HepG2 (cell line): ENCODE measurements at regions not wholly inside any gene's neighbourhood (a gene's known extent, or its start where the extent isn't known, plus 50 kb on each side); places are given as distances from the start of the nearest gene placed in this dataset.
A peak's percentile ranks its signal among the peaks of the same experiment; 100 is the strongest.

Experiments used
- ARID2 ChIP-seq: sonication (generic); formaldehyde crosslinking; IDR thresholded peaks from 2 replicates; pipeline ENCODE4 v1.8.1; 2022; ENCODE audit warnings: mild to moderate bottlenecking, missing genetic modification reagents, borderline replicate concordance
- GATA4 ChIP-seq: sonication (generic); IDR thresholded peaks from 2 replicates; pipeline ENCODE4 v1.6.1; 2016; ENCODE audit warnings: antibody characterized with exemption, low read depth, borderline replicate concordance
- HNF1A ChIP-seq, 2 experiments: sonication (generic) in 1 of 2; formaldehyde crosslinking in 1 of 2; IDR thresholded peaks; 2 replicates each; pipeline versions ENCODE4 v1.4.0 to v1.6.1; 2016 to 2020; ENCODE audit warnings: borderline replicate concordance in 1 of 2, low read depth in 1 of 2, mild to moderate bottlenecking in 1 of 2, missing genetic modification reagents in 1 of 2
- HNF4G ChIP-seq, 2 experiments: sonication (generic) in 1 of 2; formaldehyde crosslinking in 1 of 2; IDR thresholded peaks; 2 replicates each; pipeline versions ENCODE4 v1.4.0 to v1.6.1; 2011 to 2020; ENCODE audit warnings: borderline replicate concordance in 2 of 2, low read depth in 2 of 2, mild to moderate bottlenecking in 2 of 2, low read length in 1 of 2, missing genetic modification reagents in 1 of 2, moderate library complexity in 1 of 2
- NCOA2 ChIP-seq: sonication (generic); formaldehyde crosslinking; IDR thresholded peaks from 2 replicates; pipeline ENCODE4 v1.8.0; 2022; ENCODE audit warnings: inconsistent platforms
- RCOR2 ChIP-seq: IDR thresholded peaks from 2 replicates; pipeline ENCODE4 v1.6.1; 2016; ENCODE audit warnings: missing biosample characterization, missing genetic modification reagents
- RFX3 ChIP-seq: IDR thresholded peaks from 2 replicates; pipeline ENCODE4 v1.6.1; 2016; ENCODE audit warnings: missing biosample characterization, missing genetic modification reagents
- SIX1 ChIP-seq: sonication (generic); formaldehyde crosslinking; IDR thresholded peaks from 2 replicates; pipeline ENCODE4 v1.4.0; 2020; ENCODE audit warnings: missing genetic modification reagents, borderline replicate concordance
- SIX4 ChIP-seq: sonication (generic); formaldehyde crosslinking; IDR thresholded peaks from 2 replicates; pipeline ENCODE4 v1.4.0; 2020; ENCODE audit warnings: missing genetic modification reagents
- SOX5 ChIP-seq: IDR thresholded peaks from 2 replicates; pipeline ENCODE4 v1.6.1; 2016; ENCODE audit warnings: borderline replicate concordance
- ZZZ3 ChIP-seq: sonication (generic); formaldehyde crosslinking; IDR thresholded peaks from 2 replicates; pipeline ENCODE4 v1.4.0; 2020; ENCODE audit warnings: missing genetic modification reagents, mild to moderate bottlenecking, borderline replicate concordance
- TF ChIP-seq, protein P1 (sequence below): sonication (generic); formaldehyde crosslinking; IDR thresholded peaks from 2 replicates; pipeline ENCODE4 v1.4.0; 2020; ENCODE audit warnings: missing genetic modification reagents
- TF ChIP-seq, protein P2 (sequence below): IDR thresholded peaks from 2 replicates; pipeline ENCODE4 v1.6.1; 2016; ENCODE audit warnings: low read depth
- TF ChIP-seq, protein P3 (sequence below): sonication (generic); formaldehyde crosslinking; IDR thresholded peaks from 2 replicates; pipeline ENCODE4 v1.4.0; 2020; ENCODE audit warnings: missing genetic modification reagents
- TF ChIP-seq, protein P4 (sequence below): IDR thresholded peaks from 2 replicates; pipeline ENCODE4 v1.6.1; 2016; ENCODE audit warnings: missing genetic modification reagents, missing compliant biosample characterization

DNA sequence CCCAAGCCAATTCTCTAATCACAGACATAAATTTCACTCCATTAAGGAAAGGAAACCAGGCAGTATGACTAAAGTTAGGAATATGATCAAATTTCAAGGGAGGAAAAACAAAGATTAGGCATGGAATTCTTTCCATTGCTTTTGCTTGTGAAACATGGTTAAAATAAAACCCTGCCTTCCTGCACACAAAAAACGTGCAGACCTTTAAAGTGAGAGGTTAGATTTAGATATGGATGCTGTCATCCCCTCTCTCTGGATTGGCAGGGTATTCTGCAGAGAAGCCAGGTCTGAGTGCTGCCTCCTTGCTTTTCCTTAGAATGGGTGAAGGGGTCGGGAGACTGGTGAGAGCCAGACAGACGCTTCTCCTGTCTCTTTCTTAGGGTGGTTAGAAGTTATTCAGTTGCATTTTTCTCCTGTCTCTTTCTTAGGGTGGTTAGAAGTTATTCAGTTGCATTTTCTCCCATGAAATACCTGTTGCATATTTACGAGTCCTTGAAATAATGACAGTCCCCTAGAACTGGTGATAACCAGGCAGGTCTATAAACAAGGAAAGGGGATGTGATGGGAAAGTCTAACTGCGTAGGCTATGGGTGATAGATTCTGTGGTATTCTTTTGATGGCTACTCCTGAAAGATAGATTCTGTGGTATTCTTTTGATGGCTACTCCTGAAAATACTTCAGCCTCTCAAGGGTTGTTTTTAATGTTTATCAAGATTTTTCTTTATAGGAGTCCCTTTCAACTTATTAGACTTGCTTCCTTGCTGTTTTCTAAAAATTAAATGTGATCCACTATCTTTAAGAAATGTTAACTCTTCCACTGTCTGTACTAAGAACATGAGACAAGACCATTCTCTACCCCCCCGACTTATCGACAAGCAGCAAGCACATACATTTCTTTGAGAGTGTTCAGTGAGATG lies 163.6 kb downstream of the SPRY1 start (continued):
- TF ChIP-seq, protein P1, sequence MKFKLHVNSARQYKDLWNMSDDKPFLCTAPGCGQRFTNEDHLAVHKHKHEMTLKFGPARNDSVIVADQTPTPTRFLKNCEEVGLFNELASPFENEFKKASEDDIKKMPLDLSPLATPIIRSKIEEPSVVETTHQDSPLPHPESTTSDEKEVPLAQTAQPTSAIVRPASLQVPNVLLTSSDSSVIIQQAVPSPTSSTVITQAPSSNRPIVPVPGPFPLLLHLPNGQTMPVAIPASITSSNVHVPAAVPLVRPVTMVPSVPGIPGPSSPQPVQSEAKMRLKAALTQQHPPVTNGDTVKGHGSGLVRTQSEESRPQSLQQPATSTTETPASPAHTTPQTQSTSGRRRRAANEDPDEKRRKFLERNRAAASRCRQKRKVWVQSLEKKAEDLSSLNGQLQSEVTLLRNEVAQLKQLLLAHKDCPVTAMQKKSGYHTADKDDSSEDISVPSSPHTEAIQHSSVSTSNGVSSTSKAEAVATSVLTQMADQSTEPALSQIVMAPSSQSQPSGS (CRISPR knock-in tag): peak; percentile 32; the same call in 1 of the 2 replicates
- TF ChIP-seq SIX1 (CRISPR knock-in tag) (peak; percentile 89; the same call in 1 of the 2 replicates), RCOR2 (CRISPR knock-in tag) (peak; percentile 64; the same call in 1 of the 2 replicates), HNF4G (IDR thresholded peaks at IDR 0.05; ENCODE audit: borderline replicate concordance, low read depth, low read length) (peak; percentile 19; the same call in 1 of the 2 replicates), HNF4G (CRISPR knock-in tag; IDR thresholded peaks at IDR 0.05; ENCODE audit: borderline replicate concordance, low read depth) (no peak), SIX4 (CRISPR knock-in tag) (peak; percentile 85), SOX5 (CRISPR knock-in tag) (peak; percentile 81; the same call in 1 of the 2 replicates), ARID2 (CRISPR knock-in tag) (no peak), HNF1A (IDR thresholded peaks at IDR 0.05; ENCODE audit: low read depth) (peak; percentile 46; the same call in 1 of the 2 replicates), HNF1A (CRISPR knock-in tag; IDR thresholded peaks at IDR 0.05; ENCODE audit: borderline replicate concordance) (peak; percentile 77; the same call in 1 of the 2 replicates), RFX3 (no peak), NCOA2 (CRISPR knock-in tag) (peak; percentile 74), ZZZ3 (CRISPR knock-in tag) (no peak), GATA4 (0 out of 2 replicates have a peak, but pooled peaks have one; percentile 33)
- TF ChIP-seq, protein P2, sequence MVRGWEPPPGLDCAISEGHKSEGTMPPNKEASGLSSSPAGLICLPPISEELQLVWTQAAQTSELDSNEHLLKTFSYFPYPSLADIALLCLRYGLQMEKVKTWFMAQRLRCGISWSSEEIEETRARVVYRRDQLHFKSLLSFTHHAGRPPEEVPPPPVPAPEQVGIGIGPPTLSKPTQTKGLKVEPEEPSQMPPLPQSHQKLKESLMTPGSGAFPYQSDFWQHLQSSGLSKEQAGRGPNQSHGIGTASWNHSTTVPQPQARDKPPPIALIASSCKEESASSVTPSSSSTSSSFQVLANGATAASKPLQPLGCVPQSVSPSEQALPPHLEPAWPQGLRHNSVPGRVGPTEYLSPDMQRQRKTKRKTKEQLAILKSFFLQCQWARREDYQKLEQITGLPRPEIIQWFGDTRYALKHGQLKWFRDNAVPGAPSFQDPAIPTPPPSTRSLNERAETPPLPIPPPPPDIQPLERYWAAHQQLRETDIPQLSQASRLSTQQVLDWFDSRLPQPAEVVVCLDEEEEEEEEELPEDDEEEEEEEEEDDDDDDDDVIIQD (CRISPR knock-in tag): peak; percentile 51; the same call in 1 of the 2 replicates
- TF ChIP-seq, protein P3, sequence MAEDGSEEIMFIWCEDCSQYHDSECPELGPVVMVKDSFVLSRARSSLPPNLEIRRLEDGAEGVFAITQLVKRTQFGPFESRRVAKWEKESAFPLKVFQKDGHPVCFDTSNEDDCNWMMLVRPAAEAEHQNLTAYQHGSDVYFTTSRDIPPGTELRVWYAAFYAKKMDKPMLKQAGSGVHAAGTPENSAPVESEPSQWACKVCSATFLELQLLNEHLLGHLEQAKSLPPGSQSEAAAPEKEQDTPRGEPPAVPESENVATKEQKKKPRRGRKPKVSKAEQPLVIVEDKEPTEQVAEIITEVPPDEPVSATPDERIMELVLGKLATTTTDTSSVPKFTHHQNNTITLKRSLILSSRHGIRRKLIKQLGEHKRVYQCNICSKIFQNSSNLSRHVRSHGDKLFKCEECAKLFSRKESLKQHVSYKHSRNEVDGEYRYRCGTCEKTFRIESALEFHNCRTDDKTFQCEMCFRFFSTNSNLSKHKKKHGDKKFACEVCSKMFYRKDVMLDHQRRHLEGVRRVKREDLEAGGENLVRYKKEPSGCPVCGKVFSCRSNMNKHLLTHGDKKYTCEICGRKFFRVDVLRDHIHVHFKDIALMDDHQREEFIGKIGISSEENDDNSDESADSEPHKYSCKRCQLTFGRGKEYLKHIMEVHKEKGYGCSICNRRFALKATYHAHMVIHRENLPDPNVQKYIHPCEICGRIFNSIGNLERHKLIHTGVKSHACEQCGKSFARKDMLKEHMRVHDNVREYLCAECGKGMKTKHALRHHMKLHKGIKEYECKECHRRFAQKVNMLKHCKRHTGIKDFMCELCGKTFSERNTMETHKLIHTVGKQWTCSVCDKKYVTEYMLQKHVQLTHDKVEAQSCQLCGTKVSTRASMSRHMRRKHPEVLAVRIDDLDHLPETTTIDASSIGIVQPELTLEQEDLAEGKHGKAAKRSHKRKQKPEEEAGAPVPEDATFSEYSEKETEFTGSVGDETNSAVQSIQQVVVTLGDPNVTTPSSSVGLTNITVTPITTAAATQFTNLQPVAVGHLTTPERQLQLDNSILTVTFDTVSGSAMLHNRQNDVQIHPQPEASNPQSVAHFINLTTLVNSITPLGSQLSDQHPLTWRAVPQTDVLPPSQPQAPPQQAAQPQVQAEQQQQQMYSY (CRISPR knock-in tag): 0 out of 2 replicates have a peak, but pooled peaks have one; percentile 53
- TF ChIP-seq, protein P4, sequence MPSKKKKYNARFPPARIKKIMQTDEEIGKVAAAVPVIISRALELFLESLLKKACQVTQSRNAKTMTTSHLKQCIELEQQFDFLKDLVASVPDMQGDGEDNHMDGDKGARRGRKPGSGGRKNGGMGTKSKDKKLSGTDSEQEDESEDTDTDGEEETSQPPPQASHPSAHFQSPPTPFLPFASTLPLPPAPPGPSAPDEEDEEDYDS (CRISPR knock-in tag): peak; percentile 57
